Tibial nerve (tissue), 4 donors: ENCODE measurements at regions not wholly inside any gene's neighbourhood (a gene's known extent, or its start where the extent isn't known, plus 50 kb on each side); places are given as distances from the start of the nearest gene placed in this dataset.
"Not testable (repeated sequence)": the region's sequence is repeated elsewhere in the genome, so short reads cannot be mapped to it uniquely, and the experiment has no call there.

Experiments
- DNase-seq, 2 donors: peaks; one replicate each; pipeline ENCODE4 v3.0.0-alpha.2; 2019; ENCODE audit warnings: low spot score in 2 of 2
- H3K27ac ChIP-seq, 4 donors: fragments of 200-600 bp; sonication (generic) in 3 of 4; one replicate each; pipeline ENCODE4 v1.5.1; 2017 to 2019; ENCODE audit warnings: mild to moderate bottlenecking in 1 of 4
- H3K27me3 ChIP-seq, 2 donors: fragments of 200-600 bp; sonication (generic) in 1 of 2; one replicate each; pipeline versions ENCODE4 v1.5.1 to v1.6.0; 2017 to 2019
- H3K36me3 ChIP-seq, 3 donors: fragments of 200-600 bp; sonication (generic); one replicate each; pipeline ENCODE4 v1.5.1; 2018 to 2019
- H3K4me1 ChIP-seq, 4 donors: fragments of 200-600 bp; sonication (generic) in 3 of 4; one replicate each; pipeline ENCODE4 v1.5.1; 2017 to 2019
- H3K4me3 ChIP-seq, 4 donors: fragments of 200-600 bp; sonication (generic) in 3 of 4; one replicate each; pipeline ENCODE4 v1.5.1; 2017 to 2019; ENCODE audit warnings: mild to moderate bottlenecking in 1 of 4, moderate library complexity in 1 of 4
- H3K9me3 ChIP-seq, 4 donors: fragments of 200-600 bp; sonication (generic) in 3 of 4; one replicate each; pipeline ENCODE4 v1.5.1; 2017 to 2019
- CTCF ChIP-seq, 5 experiments: fragments of 200-600 bp in 3 of 5; fragments of 450-650 bp in 2 of 5; sonication (generic) in 3 of 5; IDR thresholded peaks; one replicate each; pipeline ENCODE4 v1.5.1; 2016 to 2019; ENCODE audit warnings: antibody characterized with exemption in 5 of 5, mild to moderate bottlenecking in 3 of 5, moderate library complexity in 2 of 5
- EP300 ChIP-seq, 2 donors: sonication (generic); formaldehyde crosslinking; IDR thresholded peaks; one replicate each; pipeline ENCODE4 v1.6.1; 2017; ENCODE audit warnings: antibody characterized with exemption in 2 of 2, mild to moderate bottlenecking in 1 of 2
- POLR2A ChIP-seq, 2 donors: fragments of 450-650 bp; IDR thresholded peaks; one replicate each; pipeline ENCODE4 v1.6.1; 2017; ENCODE audit warnings: antibody characterized with exemption in 2 of 2, mild to moderate bottlenecking in 2 of 2, moderate library complexity in 2 of 2
- WGBS, 2 donors: methylation state at CpG; one replicate each; pipeline ENCODE4 v1.1.5; 2018; 5-methylcytosine and 5-hydroxymethylcytosine counted together

- DNase-seq, result no peak
- H3K27ac ChIP-seq, result no peak overlapping the region
- H3K4me3 ChIP-seq, result no peak overlapping the region
- H3K4me1 ChIP-seq, result no peaks in the 10 kb centered on the region
- WGBS, 2 donors, result 73 to 78% methylated on average over 26 of the region's 26 CpGs
- H3K27me3 ChIP-seq, result no peaks in the 10 kb centered on the region
- TF ChIP-seq POLR2A (IDR thresholded peaks at IDR 0.05), result no peak
- TF ChIP-seq CTCF (IDR thresholded peaks at IDR 0.05), result no peak
- TF ChIP-seq EP300 (IDR thresholded peaks at IDR 0.05), result no peak
- H3K9me3 ChIP-seq, result peaks cover 0 to 4% (median 0%) of the 10 kb centered on the region in 4 donors
- H3K36me3 ChIP-seq, result no peaks in the 10 kb centered on the region
Observed at GRCh38 chr18:78268226-78268988, 711.2 kb upstream of the SALL3 start.

- Histone ChIP-seq H3K9me3 (peaks cover 0 to 21% (median 2%) of the 10 kb centered on the region in 4 donors), H3K27me3 (no peaks in the 10 kb centered on the region), H3K36me3 (no peaks in the 10 kb centered on the region), H3K4me3 (no peak overlapping the region), H3K4me1 (no peaks in the 10 kb centered on the region), H3K27ac (no peak overlapping the region)
- WGBS, 2 donors, result 89 to 91% methylated on average over 9 of the region's 9 CpGs
- DNase-seq, result no peak
- no peak for TF ChIP-seq CTCF (IDR thresholded peaks at IDR 0.05)
- TF ChIP-seq POLR2A (IDR thresholded peaks at IDR 0.05), result no peak
- TF ChIP-seq EP300 (IDR thresholded peaks at IDR 0.05), result no peak
Observed at GRCh38 chr18:78271790-78272189, 707.8 kb upstream of the SALL3 start.

- Histone ChIP-seq H3K9me3 (peaks cover 0 to 21% (median 2%) of the 10 kb centered on the region in 4 donors), H3K4me1 (no peaks in the 10 kb centered on the region), H3K36me3 (no peaks in the 10 kb centered on the region), H3K4me3 (no peak overlapping the region), H3K27ac (no peak overlapping the region), H3K27me3 (no peaks in the 10 kb centered on the region)
- TF ChIP-seq EP300 (IDR thresholded peaks at IDR 0.05) (no peak), CTCF (IDR thresholded peaks at IDR 0.05) (no peak), POLR2A (IDR thresholded peaks at IDR 0.05) (no peak)
- DNase-seq, result no peak
Observed at GRCh38 chr18:78273876-78274275, 705.7 kb upstream of the SALL3 start.

GRCh38 chr18:78283425-78283824, 696.2 kb upstream of the SALL3 start:
- not testable (repeated sequence) for H3K9me3 ChIP-seq, H3K27ac ChIP-seq
- 89 to 94% methylated on average over 7 of the region's 7 CpGs for WGBS, 2 donors

GRCh38 chr18:78292618-78293380, 686.8 kb upstream of the SALL3 start:
- Histone ChIP-seq H3K4me3 (peak overlapping the region in 2 of 4 donors; percentile 25 to 34), H3K4me1 (peaks cover 0 to 8% (median 0%) of the 10 kb centered on the region in 4 donors), H3K27ac (no peak overlapping the region), H3K9me3 (no peaks in the 10 kb centered on the region), H3K27me3 (no peaks in the 10 kb centered on the region), H3K36me3 (no peaks in the 10 kb centered on the region)
- WGBS, 2 donors, result 71 to 72% methylated on average over 13 of the region's 13 CpGs
- no peak for TF ChIP-seq EP300 (IDR thresholded peaks at IDR 0.05)
- no peak for TF ChIP-seq CTCF (IDR thresholded peaks at IDR 0.05)
- no peak for DNase-seq

More at GRCh38 chr18:78283425-78283824, 696.2 kb upstream of the SALL3 start:
- H3K36me3 ChIP-seq, H3K4me1 ChIP-seq, H3K4me3 ChIP-seq, DNase-seq, H3K27me3 ChIP-seq: not testable (repeated sequence)
